SH-SY5Y (cell line): ENCODE measurements at regions not wholly inside any gene's neighbourhood (a gene's known extent, or its start where the extent isn't known, plus 50 kb on each side); places are given as distances from the start of the nearest gene placed in this dataset.

Experiments
- GATA2 ChIP-seq: IDR thresholded peaks from 2 replicates; pipeline ENCODE4 v1.6.1; 2011; ENCODE audit warnings: mild to moderate bottlenecking, low read depth, low read length
- GATA3 ChIP-seq: IDR thresholded peaks from 2 replicates; pipeline ENCODE4 v1.6.1; 2011; ENCODE audit warnings: low read depth, mild to moderate bottlenecking, low read length, moderate library complexity

GRCh38 chr12:112584266-112584722 lies 165.5 kb downstream of the PTPN11 start:
- no peak for TF ChIP-seq GATA3
- TF ChIP-seq GATA2, result no peak
